IMR-90 (cell line): ENCODE measurements at regions not wholly inside any gene's neighbourhood (a gene's known extent, or its start where the extent isn't known, plus 50 kb on each side); places are given as distances from the start of the nearest gene placed in this dataset.

Source experiments
- ATAC-seq: fragments of 200-7000 bp; cut with Tn5 transposase; 2 replicates; pipeline ENCODE4 v1.9.1; 2020; ENCODE audit warnings: low read depth, mild to moderate bottlenecking, moderate library complexity
- BruUV-seq: library from RNA; stranded (reverse); fragments of 400-500 nt; replicated peaks from 2 replicates; lab custom pipeline; 2021; lab: Mats Ljungman, UMichigan
- CTCF ChIA-PET: fragments of 300-600 bp; formaldehyde crosslinking; extraction: SDS; loops from one replicate; lab custom pipeline; 2021; ENCODE audit warnings: antibody characterized with exemption; lab: Yijun Ruan, JAX
- POLR2A ChIA-PET: fragments of 300-600 bp; sonication (Branson Sonifier 250); formaldehyde crosslinking; loops from one replicate; lab custom pipeline; 2022; ENCODE audit warnings: antibody characterized with exemption; ENCODE audit not compliant: unreplicated experiment; lab: Charles Lee
- DNase-seq: peaks from one replicate; pipeline ENCODE4 v3.0.0; 2013
- H2AFZ ChIP-seq: replicated peaks from 2 replicates; pipeline ENCODE3; 2013; ENCODE audit warnings: low read length, mild to moderate bottlenecking; ENCODE audit not compliant: poor library complexity
- H2AK5ac ChIP-seq: 2 replicates; pipeline ENCODE4 v1.6.1; 2013; ENCODE audit warnings: low read depth, low read length, inconsistent platforms
- H2AK9ac ChIP-seq: replicated peaks from 2 replicates; pipeline ENCODE3; 2013; ENCODE audit warnings: mild to moderate bottlenecking, low read depth, low read length, moderate library complexity; ENCODE audit not compliant: poor library complexity
- H2BK120ac ChIP-seq: 2 replicates; pipeline ENCODE4 v1.6.1; 2013; ENCODE audit warnings: low read depth, low read length, inconsistent platforms
- H2BK15ac ChIP-seq: 3 replicates; pipeline ENCODE4 v1.6.1; 2013; ENCODE audit warnings: low read depth, low read length, inconsistent platforms
- H2BK20ac ChIP-seq: 2 replicates; pipeline ENCODE4 v1.6.1; 2013; ENCODE audit warnings: low read depth, mild to moderate bottlenecking, inconsistent platforms, low read length, moderate library complexity
- H2BK5ac ChIP-seq: 2 replicates; pipeline ENCODE4 v1.6.1; 2013; ENCODE audit warnings: mild to moderate bottlenecking, low read depth, low read length, inconsistent platforms; ENCODE audit not compliant: poor library complexity, severe bottlenecking
- H3K14ac ChIP-seq: replicated peaks from 2 replicates; pipeline ENCODE4 v1.6.1; 2013; ENCODE audit warnings: low read depth, low read length, inconsistent platforms
- H3K18ac ChIP-seq: 2 replicates; pipeline ENCODE4 v1.6.1; 2013; ENCODE audit warnings: low read depth, low read length, control low read depth
- H3K23ac ChIP-seq: 2 replicates; pipeline ENCODE4 v1.6.1; 2013; ENCODE audit warnings: low read depth, low read length, inconsistent platforms
- H3K27ac ChIP-seq: 2 replicates; pipeline ENCODE4 v1.5.1; 2013; ENCODE audit warnings: mild to moderate bottlenecking, control low read depth, low read length; ENCODE audit not compliant: insufficient read depth
- H3K27me3 ChIP-seq: 2 replicates; pipeline ENCODE4 v1.6.1; 2013; ENCODE audit warnings: low read length; ENCODE audit not compliant: control insufficient read depth, insufficient read depth
- H3K36me3 ChIP-seq: 2 replicates; pipeline ENCODE4 v1.6.1; 2013; ENCODE audit warnings: low read length, mixed read lengths; ENCODE audit not compliant: control insufficient read depth, insufficient read depth
- H3K4ac ChIP-seq: 2 replicates; pipeline ENCODE4 v1.6.1; 2013; ENCODE audit warnings: low read depth, low read length, inconsistent platforms
- H3K4me1 ChIP-seq: 2 replicates; pipeline ENCODE4 v1.6.1; 2013; ENCODE audit warnings: low read length, mixed read lengths; ENCODE audit not compliant: control insufficient read depth, insufficient read depth
- H3K4me2 ChIP-seq: 2 replicates; pipeline ENCODE4 v1.6.1; 2013; ENCODE audit warnings: low read depth, mild to moderate bottlenecking, control low read depth, low read length, moderate library complexity
- H3K4me3 ChIP-seq: 2 replicates; pipeline ENCODE4 v1.5.1; 2013; ENCODE audit warnings: low read depth, mild to moderate bottlenecking, control low read depth, low read length, moderate library complexity; ENCODE audit not compliant: insufficient read depth
- H3K56ac ChIP-seq: 2 replicates; pipeline ENCODE4 v1.6.1; 2013; ENCODE audit warnings: low read length, inconsistent platforms; ENCODE audit not compliant: insufficient read depth; ENCODE audit errors: extremely low read depth
- H3K79me1 ChIP-seq, 2 experiments: 2 replicates each; pipeline ENCODE4 v1.6.1; 2013; ENCODE audit warnings: low read length in 2 of 2, inconsistent platforms in 1 of 2, low read depth in 1 of 2
- H3K9ac ChIP-seq: 2 replicates; pipeline ENCODE4 v1.6.1; 2013; ENCODE audit warnings: low read depth, low read length, control low read depth
- H3K9me1 ChIP-seq: 2 replicates; pipeline ENCODE4 v1.6.1; 2013; ENCODE audit warnings: low read length, inconsistent platforms; ENCODE audit not compliant: insufficient read depth
- H3K9me3 ChIP-seq: 2 replicates; pipeline ENCODE4 v1.6.1; 2013; ENCODE audit warnings: low read length; ENCODE audit not compliant: control insufficient read depth, insufficient read depth
- H4K20me1 ChIP-seq: 2 replicates; pipeline ENCODE4 v1.6.1; 2013; ENCODE audit warnings: low read length, inconsistent platforms; ENCODE audit not compliant: insufficient read depth
- H4K5ac ChIP-seq: 2 replicates; pipeline ENCODE4 v1.6.1; 2013; ENCODE audit warnings: mild to moderate bottlenecking, low read depth, low read length, control low read depth
- H4K8ac ChIP-seq, 2 experiments: 2 replicates each; pipeline ENCODE4 v1.6.1; 2013; ENCODE audit warnings: low read depth in 2 of 2, low read length in 2 of 2, control low read depth in 1 of 2, inconsistent platforms in 1 of 2
- H4K91ac ChIP-seq: 2 replicates; pipeline ENCODE4 v1.6.1; 2013; ENCODE audit warnings: low read depth, low read length, inconsistent platforms; ENCODE audit not compliant: insufficient read depth
- BHLHE40 ChIP-seq: fragments of 150-350 bp; IDR thresholded peaks from 2 replicates; pipeline ENCODE4 v1.6.1; 2016; ENCODE audit warnings: mild to moderate bottlenecking, low read depth, low read length
- CHD1 ChIP-seq: IDR thresholded peaks from 2 replicates; pipeline ENCODE4 v1.6.1; 2012; ENCODE audit warnings: low read depth, low read length, improper control_type of control experiment
- FOS ChIP-seq: fragments of 150-350 bp; IDR thresholded peaks from 2 replicates; pipeline ENCODE4 v1.6.1; 2016; ENCODE audit warnings: low read depth, low read length
- MAFK ChIP-seq: IDR thresholded peaks from 2 replicates; pipeline ENCODE4 v1.6.1; 2012; ENCODE audit warnings: low read depth, low read length, improper control_type of control experiment
- NFE2L2 ChIP-seq: fragments of 150-350 bp; IDR thresholded peaks from 2 replicates; pipeline ENCODE4 v1.6.1; 2016; ENCODE audit warnings: low read depth, mild to moderate bottlenecking, low read length
- RAD21 ChIP-seq: IDR thresholded peaks from 2 replicates; pipeline ENCODE4 v1.6.1; 2012; ENCODE audit warnings: low read length, improper control_type of control experiment
- RFX5 ChIP-seq: IDR thresholded peaks from 2 replicates; pipeline ENCODE4 v1.8.0; 2012; ENCODE audit warnings: low read depth, mild to moderate bottlenecking, low read length, moderate library complexity
- SMC3 ChIP-seq: fragments of 150-350 bp; IDR thresholded peaks from 2 replicates; pipeline ENCODE4 v1.6.1; 2016; ENCODE audit warnings: low read depth, mild to moderate bottlenecking, antibody characterized with exemption, low read length, moderate library complexity
- WGBS, 2 experiments: methylation state at CpG; one replicate each; pipeline versions ENCODE4 v1.1.5 to v1.1.7; 2013; ENCODE audit warnings: missing lambda C conversion rate in 2 of 2; ENCODE audit not compliant: insufficient read length in 1 of 2; ENCODE audit errors: extremely low coverage in 2 of 2; 5-methylcytosine and 5-hydroxymethylcytosine counted together
- dilution Hi-C: fragments of 300-500 bp; cut with HindIII; formaldehyde crosslinking; loops from one replicate; pipeline ENCODE4 v1.14.3; 2018; ENCODE audit warnings: low sequenced_read_pairs; ENCODE audit not compliant: unreplicated experiment
- in situ Hi-C: fragments of 300-500 bp; cut with MboI; formaldehyde crosslinking; loops from 3 replicates; pipeline ENCODE4 v1.14.3; 2019; ENCODE audit warnings: low sequenced_read_pairs, inconsistent platforms, mixed read lengths
- intact Hi-C: fragments of 100-400 bp; cut with micrococcal nuclease; formaldehyde crosslinking; loops from 2 replicates; pipeline ENCODE4 v1.10.0; 2022
- TF ChIP-seq, protein P1 (sequence below): fragments of 150-350 bp; IDR thresholded peaks from 2 replicates; pipeline ENCODE4 v1.6.1; 2016; ENCODE audit warnings: low read depth, mild to moderate bottlenecking, low read length, moderate library complexity, borderline replicate concordance
- TF ChIP-seq, protein P2 (sequence below): conservative IDR thresholded peaks from 2 replicates; pipeline ENCODE4 v1.5.1; 2012; ENCODE audit warnings: mild to moderate bottlenecking, low read depth, low read length, improper control_type of control experiment
- TF ChIP-seq, protein P3 (sequence below): fragments of 150-350 bp; IDR thresholded peaks from 2 replicates; pipeline ENCODE4 v1.6.1; 2017; ENCODE audit warnings: mild to moderate bottlenecking, antibody characterized with exemption, low read length, low read depth

DNA sequence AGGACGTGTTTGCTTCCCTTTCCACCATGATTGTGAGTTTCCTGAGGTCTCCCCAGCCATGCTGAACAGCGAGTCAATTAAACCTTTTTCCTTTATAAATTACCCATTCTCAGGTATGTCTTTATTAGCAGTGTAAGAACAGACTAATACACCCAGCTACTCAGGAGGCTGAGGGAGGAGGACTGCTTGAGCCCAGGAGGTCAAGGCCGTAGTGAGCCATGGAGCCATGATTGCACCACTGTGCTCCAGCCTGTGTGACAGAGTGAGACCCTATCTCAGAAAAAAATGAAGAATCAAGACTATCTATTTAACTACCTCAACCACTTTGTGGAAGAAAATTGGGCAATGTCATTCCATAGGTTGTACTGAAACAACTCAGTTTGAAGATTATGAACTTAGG is 54.6 kb upstream of the SEC16B start:
- TF ChIP-seq NFE2L2 (no peak), SMC3 (no peak), MAFK (no peak), CHD1 (no peak), BHLHE40 (no peak), RAD21 (no peak), RFX5 (no peak), FOS (no peak)
- TF ChIP-seq, protein P1, sequence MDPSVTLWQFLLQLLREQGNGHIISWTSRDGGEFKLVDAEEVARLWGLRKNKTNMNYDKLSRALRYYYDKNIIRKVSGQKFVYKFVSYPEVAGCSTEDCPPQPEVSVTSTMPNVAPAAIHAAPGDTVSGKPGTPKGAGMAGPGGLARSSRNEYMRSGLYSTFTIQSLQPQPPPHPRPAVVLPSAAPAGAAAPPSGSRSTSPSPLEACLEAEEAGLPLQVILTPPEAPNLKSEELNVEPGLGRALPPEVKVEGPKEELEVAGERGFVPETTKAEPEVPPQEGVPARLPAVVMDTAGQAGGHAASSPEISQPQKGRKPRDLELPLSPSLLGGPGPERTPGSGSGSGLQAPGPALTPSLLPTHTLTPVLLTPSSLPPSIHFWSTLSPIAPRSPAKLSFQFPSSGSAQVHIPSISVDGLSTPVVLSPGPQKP, result no peak
- TF ChIP-seq, protein P2, sequence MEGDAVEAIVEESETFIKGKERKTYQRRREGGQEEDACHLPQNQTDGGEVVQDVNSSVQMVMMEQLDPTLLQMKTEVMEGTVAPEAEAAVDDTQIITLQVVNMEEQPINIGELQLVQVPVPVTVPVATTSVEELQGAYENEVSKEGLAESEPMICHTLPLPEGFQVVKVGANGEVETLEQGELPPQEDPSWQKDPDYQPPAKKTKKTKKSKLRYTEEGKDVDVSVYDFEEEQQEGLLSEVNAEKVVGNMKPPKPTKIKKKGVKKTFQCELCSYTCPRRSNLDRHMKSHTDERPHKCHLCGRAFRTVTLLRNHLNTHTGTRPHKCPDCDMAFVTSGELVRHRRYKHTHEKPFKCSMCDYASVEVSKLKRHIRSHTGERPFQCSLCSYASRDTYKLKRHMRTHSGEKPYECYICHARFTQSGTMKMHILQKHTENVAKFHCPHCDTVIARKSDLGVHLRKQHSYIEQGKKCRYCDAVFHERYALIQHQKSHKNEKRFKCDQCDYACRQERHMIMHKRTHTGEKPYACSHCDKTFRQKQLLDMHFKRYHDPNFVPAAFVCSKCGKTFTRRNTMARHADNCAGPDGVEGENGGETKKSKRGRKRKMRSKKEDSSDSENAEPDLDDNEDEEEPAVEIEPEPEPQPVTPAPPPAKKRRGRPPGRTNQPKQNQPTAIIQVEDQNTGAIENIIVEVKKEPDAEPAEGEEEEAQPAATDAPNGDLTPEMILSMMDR, result no peak
- TF ChIP-seq, protein P3, sequence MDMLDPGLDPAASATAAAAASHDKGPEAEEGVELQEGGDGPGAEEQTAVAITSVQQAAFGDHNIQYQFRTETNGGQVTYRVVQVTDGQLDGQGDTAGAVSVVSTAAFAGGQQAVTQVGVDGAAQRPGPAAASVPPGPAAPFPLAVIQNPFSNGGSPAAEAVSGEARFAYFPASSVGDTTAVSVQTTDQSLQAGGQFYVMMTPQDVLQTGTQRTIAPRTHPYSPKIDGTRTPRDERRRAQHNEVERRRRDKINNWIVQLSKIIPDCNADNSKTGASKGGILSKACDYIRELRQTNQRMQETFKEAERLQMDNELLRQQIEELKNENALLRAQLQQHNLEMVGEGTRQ, result no peak
- ChIA-PET POLR2A (no interaction called here), CTCF (interaction anchor here (1.4 kb wide), 1 partner anchor 13 kb away, joined by 3 read pairs; no protein-coding TSS in a partner anchor)
- Histone ChIP-seq H4K91ac (no peak overlapping the region), H2AK5ac (no peak overlapping the region), H3K9ac (no peak overlapping the region), H3K9me1 (no peaks in the 10 kb centered on the region), H4K20me1 (no peaks in the 10 kb centered on the region), H3K27me3 (peaks cover 2% of the 10 kb centered on the region; the same call in 1 of the 2 replicates), H2AK9ac (no peak overlapping the region), H3K4ac (no peak overlapping the region), H3K23ac (no peak overlapping the region), H3K4me3 (no peak overlapping the region), H3K4me1 (no peaks in the 10 kb centered on the region), H2BK20ac (no peak overlapping the region), H3K9me3 (no peaks in the 10 kb centered on the region), H3K4me2 (no peak overlapping the region), H3K79me1 (no peaks in the 10 kb centered on the region), H2BK120ac (no peak overlapping the region), H3K36me3 (no peaks in the 10 kb centered on the region), H2BK5ac (no peak overlapping the region), H4K5ac (no peak overlapping the region), H3K27ac (no peak overlapping the region), H4K8ac (no peak overlapping the region), H3K14ac (no peak overlapping the region), H2AFZ (no peak overlapping the region), H2BK15ac (no peak overlapping the region), H3K56ac (no peak overlapping the region), H3K18ac (no peak overlapping the region)
- no TSS peak for BruUV-seq
- dilution Hi-C loops (no loop called here), intact Hi-C loops (loop anchor here (10.0 kb wide), 1 partner anchor 480 kb away; no protein-coding TSS in a partner anchor), in situ Hi-C loops (no loop called here)
- no CpG with 5 or more reads among the region's 3 CpGs for WGBS, 2 experiments
- ATAC-seq (no peak), DNase-seq (no peak)
